A204.1 (cell line): ENCODE measurements at regions not wholly inside any gene's neighbourhood (a gene's known extent, or its start where the extent isn't known, plus 50 kb on each side); places are given as distances from the start of the nearest gene placed in this dataset.

ENCODE experiments used
- FAIRE-seq: peaks from 2 replicates; lab custom pipeline; 2012; peaks lifted over from hg19 to GRCh38; lab: Jason Lieb, UNC

DNA sequence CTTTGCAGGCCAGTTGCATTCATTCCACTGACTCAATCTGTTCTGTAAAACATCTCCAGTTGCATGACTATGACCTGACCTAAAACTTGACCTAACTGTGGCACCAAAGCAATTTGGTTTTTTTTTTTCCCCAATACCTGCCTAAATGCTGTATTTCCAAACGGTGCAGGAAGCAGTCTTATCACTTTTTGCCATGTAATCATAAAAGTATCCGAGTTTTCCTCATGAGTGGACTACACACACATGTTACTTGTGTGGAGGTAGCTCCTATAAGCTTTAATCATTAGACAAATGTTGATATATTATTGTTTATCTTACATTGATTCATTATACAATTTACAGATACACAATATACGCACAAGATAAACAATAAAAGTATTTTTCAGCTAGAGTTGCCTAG, 373.7 kb downstream of the BTBD3 start:
- no peak for FAIRE-seq

- FAIRE-seq: no peak
These were observed 376.2 kb downstream of the BTBD3 start for GRCh38 chr20:12293900-12294299.

GRCh38 chr20:12294678-12295077, 377.0 kb downstream of the BTBD3 start:
- no peak for FAIRE-seq

- no peak for FAIRE-seq
These were observed 387.7 kb downstream of the BTBD3 start for GRCh38 chr20:12305188-12305950.

- no peak for FAIRE-seq
These were observed 388.4 kb downstream of the BTBD3 start for GRCh38 chr20:12306107-12306506.

DNA sequence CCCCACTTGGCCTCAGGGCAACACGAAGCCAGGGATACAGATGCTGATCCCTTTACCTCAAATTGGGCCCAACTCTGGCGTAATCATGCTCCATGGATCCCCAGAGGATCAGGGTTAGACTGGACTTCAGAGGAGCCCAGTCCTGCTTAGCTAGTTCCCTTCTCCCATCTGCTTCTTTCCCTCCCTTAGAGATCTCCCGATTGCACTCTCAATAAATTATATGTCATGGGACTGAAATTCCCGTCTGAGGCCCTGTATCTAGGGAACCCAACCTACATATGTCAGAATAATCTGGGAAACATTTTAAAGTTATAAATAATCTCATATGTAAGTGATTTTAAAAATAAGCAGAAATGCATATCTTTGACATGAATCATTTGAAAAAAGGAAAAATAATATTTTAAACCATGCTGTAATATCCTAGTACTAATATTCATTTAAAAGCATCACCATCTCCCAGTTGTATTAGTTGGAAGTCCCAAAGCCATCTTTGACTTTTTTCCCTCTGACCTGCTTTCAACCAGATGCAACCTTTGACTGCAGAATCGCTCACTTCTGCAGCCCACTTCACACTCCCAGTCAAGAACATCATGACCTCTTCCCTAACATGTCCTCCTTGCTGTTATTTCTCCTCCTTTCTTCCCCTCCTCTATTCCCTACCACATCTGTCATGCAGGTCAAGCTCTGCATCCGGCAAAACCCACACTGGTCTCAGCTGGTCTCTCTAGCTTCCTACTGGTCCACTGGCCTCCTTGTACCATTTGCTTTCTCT, 393.6 kb downstream of the BTBD3 start:
- FAIRE-seq: no peak

GRCh38 chr20:12315652-12316051, 398.0 kb downstream of the BTBD3 start:
- no peak for FAIRE-seq

DNA sequence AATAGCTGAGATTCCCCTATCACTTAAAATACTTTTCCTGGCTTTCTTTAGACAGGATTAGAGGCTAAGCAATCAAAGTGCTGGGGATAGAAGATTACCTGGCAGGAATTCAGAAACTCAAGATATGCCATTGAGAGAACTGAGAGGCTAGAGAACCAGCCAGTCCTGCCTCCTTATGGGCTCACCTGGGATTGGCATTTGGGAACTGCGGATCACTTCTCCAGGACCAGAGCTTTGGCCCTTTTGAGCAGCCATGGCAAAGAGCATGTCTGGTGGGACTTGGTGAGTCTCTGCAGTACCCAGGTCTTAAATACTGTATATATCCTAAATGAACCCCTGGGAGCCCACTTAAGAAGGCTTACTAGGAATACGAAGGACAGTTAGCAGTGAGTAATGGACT, 399.1 kb downstream of the BTBD3 start:
- no peak for FAIRE-seq

DNA sequence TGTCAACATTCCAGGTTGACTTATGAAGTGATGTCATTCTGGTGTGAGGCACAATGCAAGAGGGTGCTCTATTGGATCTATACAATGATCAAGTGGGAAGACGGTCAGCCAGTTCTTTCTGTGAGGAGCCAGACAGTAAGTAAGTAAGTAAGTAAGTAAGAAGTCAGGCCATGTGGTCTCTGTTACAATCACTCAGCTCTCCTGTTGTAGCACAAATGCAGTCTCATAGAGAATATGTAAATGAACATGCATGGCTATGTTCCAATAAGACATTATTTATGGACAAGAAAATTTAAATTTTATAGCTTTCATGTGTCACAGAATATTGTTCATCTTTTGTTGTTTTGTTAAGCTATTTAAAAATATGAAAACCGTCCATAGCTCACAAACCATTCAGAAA, 399.7 kb downstream of the BTBD3 start:
- FAIRE-seq: no peak

DNA sequence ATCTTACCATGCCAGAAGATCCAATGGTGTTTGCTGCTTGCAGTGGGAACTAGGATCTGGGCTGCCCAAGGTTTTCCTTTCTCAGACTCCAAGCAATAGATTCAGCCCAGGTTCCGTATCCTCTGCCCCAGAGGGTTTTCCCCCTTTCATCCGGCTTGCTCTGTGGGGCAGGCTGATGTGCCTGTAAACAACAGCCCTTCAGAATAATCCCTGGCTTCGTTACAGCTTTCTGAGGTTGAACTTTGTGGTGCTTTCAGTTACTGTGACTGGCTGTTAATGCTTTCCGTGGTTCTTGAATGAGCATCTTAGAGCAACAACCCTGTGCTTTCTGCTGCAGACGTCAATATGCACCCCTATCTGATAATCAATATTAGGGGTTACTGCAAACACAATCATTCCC, 400.4 kb downstream of the BTBD3 start:
- FAIRE-seq: no peak

- FAIRE-seq: no peak
These were observed 404.0 kb downstream of the BTBD3 start for GRCh38 chr20:12321736-12322135.

- FAIRE-seq: no peak
These were observed 409.5 kb downstream of the BTBD3 start for GRCh38 chr20:12327205-12327604.

DNA sequence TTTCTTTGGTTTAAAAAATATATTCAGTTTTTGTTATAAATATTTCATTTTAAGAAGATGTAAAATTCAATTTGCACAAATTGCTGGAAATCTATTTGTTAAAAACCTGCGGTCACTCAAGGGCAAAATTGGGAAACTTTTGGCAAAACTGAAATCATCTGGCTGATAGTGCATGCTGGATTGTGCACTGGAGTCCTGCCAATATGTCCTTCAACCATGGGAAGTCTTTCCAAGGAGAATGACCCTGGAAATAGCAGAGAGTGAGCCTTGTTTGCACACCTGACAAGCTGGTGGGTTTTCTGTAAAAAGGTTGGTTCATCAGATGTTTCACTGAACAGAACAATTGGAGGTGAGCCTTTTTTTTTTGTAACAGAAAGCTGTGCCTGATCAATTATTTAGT, 413.5 kb downstream of the BTBD3 start:
- no peak for FAIRE-seq

- FAIRE-seq: no peak
These were observed 419.9 kb downstream of the BTBD3 start for GRCh38 chr20:12337601-12338000.

DNA sequence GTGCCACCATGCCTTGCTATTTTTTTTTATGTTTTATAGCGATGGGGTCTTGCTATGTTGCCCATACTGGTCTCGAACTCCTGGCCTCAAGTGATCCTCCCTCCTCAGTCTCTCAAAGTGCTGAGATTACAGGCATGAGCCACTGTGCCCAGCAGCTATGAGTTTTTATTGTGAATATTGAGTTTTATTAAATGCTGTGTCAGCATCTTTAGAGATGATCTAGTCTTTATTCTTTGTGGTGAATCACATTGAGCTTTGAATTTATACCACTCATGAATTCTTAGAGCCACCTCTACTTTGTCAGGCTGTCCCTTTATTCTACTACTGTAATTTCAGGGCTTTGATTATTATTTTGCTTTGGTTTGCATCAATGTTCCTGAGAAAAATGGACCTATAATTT, 428.3 kb downstream of the BTBD3 start:
- FAIRE-seq: no peak

GRCh38 chr20:12353842-12354241, 436.1 kb downstream of the BTBD3 start:
- FAIRE-seq: no peak

DNA sequence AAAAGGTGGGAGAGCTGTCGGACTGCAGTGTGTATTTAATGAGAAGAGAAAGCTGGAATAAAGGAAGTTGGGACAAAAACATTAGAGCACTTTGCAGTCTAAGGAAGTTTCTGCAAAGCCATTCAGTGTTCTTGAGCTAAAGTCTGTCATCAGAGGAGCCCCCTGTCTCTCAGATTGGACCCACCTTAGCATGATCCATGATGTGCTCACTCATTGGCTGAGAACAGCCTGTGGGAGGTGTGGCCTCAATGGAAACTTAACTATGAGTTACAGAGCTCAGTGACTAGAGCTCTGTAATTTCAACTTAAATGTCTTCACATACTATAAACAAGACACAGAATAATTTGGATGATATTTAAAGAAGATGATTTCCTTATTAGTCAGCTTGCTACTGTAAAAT, 437.0 kb downstream of the BTBD3 start:
- no peak for FAIRE-seq

- FAIRE-seq: no peak
These were observed 437.5 kb downstream of the BTBD3 start for GRCh38 chr20:12355185-12355584.

GRCh38 chr20:12358006-12358654, 440.4 kb downstream of the BTBD3 start:
- no peak for FAIRE-seq

DNA sequence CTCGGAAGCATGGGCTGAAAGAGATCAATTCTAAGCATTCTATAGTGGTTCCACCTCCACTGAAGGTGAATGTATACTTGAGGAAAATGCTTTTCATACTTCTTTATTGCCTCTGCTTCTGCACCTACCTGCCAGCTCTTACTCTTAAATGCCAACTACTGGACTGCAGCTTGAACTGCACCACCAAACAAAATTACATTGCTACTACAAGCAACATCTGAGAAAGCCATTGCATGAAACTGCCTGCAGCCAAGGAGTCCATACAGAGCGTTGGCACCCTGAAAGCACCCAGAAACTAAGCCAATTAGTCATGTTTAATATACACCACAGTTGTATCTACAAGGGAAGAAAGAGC, 440.9 kb downstream of the BTBD3 start:
- FAIRE-seq: no peak

DNA sequence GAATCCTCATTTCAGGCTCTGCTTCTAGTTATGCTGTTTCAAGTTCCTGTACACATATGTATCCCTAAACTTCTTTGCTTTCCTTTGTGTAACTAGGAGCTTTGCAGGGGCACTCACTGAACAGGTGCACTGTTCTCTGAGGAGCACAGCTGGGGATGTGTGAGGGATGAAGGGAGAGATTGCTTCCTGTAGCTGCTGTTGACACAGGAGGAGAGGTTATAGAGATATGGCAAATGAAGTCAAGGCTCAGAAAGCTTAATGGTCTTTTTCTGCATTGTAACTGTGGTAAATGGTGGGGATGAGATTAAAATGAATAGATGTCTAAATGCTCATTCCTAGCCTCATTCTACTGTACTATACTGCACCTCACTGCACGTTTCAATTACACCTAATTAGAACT, 454.3 kb downstream of the BTBD3 start:
- FAIRE-seq: no peak

DNA sequence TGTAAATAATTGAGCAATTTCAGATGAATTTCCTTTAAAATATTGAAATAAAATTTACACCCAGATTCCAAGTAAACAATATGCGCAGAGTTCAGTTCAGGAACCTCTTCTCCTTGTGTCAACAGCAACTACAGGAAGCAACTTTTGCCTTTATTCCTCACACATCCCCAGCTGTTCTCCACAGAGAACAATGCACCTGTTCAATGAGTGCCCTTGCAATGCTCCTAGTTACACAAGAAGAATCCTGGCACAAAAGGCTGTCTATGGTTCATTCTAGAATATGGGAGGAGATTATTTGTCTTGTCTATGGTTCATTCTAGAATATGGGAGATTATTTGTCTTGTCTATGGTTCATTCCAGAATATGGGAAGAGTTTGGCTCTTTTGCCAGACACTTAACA, 454.9 kb downstream of the BTBD3 start:
- no peak for FAIRE-seq

- no peak for FAIRE-seq
These were observed 458.3 kb downstream of the BTBD3 start for GRCh38 chr20:12375967-12376366.

DNA sequence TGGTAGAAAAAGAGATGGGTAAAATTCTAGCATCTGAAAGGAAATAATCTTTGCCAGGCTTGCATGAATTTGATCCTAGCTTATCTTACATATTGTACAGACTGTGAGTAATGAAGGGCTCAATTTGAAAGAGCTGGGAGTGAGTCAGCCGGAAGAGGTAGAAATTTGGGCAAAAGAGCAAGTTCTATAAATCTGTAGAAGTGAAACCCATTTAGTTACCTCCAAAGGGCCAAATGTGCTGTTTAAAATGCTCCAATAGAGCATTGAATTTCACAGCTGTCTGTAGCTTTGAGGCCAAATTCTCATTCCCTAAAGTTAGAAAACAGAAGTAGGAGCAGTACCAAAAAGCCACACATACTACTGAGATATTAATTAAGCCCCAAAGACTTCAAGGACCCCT, 466.1 kb downstream of the BTBD3 start:
- no peak for FAIRE-seq
